ENCODE measurements at regions not wholly inside any gene's neighbourhood (a gene's known extent, or its start where the extent isn't known, plus 50 kb on each side); places are given as distances from the start of the nearest gene placed in this dataset.

DNA sequence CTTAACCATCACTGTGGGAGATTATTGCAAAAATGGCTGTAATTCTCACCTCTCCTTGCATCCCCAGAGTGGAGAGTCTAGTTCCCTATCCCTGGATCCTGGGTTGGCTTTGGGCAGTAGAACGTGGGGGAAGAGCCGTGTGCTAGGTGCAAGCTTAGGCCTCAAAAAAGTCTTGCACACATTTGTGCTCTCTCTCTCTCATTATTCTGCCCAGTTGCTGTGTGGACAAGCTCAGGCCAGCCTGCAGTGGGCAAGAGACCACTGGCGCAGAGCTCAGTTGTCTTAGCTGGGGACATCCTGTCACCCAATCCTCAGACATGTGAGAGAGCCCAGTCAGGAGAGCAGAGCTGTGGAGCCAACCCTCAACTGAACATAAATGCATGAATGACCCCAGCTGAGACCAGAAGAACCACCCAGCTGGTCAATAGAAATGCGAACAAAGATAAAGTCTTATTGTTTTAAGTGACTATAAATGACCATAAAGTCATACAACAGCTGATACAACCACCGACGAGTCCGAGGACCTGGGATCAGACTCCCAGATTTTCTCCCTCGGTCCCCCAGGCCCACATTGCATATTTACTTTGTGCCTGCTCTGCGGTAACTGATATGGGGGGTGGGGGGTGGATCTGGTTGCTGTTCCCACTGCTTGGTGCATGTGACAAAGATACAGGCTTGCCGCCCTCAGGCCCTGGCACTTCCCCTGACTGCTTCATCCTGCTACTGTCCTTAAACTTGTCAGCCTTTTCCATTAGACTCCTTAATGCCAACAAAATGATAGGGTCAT, 166.4 kb upstream of the MVB12B start:
- TF ChIP-seq YY1 (IDR thresholded peaks at IDR 0.05; ENCODE audit: insufficient read depth, insufficient read length), result no peak
- TF ChIP-seq SUZ12 (IDR thresholded peaks at IDR 0.05; ENCODE audit: extremely low read depth, insufficient read depth, insufficient read length), result no peak
- TF ChIP-seq ZNF274 (IDR thresholded peaks at IDR 0.05; ENCODE audit: low read depth, low read length), result no peak

All from NT2/D1 (cell line).